Putamen (tissue), 1 donor: ENCODE measurements at regions not wholly inside any gene's neighbourhood (a gene's known extent, or its start where the extent isn't known, plus 50 kb on each side); places are given as distances from the start of the nearest gene placed in this dataset.

Source experiments
- DNase-seq: peaks from one replicate; pipeline ENCODE4 v3.0.0-alpha.2; 2016; ENCODE audit warnings: low spot score

DNA sequence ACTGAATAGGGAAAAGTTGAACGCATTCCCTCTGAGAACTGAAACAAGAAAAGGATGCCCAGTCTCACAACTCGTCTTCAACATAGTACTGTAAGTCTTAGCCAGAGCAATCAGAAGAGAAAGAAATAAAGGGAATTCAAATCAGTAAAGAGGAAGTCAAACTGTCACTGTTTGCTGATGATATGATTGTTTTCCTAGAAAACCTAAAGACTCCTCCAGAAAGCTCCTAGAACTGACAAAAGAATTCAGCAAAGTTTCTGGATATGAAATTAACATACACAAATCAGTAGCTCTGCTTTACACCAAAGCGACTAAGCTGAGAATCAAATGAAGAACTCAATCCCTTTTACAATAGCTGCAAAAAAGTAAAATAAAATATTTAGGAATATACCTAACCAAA, 471.2 kb upstream of the CNTN5 start:
- no peak for DNase-seq

DNA sequence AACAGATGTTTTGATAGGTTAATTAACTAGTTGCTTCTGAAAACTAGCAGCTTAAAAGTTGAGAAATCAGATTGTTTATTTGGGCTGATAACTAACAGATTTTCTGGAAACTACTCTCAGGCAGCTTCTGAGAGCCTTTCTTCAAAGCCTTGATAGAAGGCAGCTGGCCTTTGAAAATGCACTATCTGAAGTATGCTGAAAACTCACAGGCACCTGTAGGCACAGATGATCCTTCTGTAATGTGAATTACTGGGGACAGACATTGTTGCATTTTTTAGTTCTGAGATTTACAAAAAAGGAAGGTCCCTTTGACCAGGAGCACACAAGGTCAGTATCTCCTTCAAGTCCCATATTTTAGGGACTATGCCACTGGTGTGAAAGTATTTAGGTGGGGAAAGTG, 460.8 kb upstream of the CNTN5 start:
- no peak for DNase-seq

- no peak for DNase-seq
Measured at GRCh38 chr11:98561252-98561651, 459.5 kb upstream of the CNTN5 start.

- no peak for DNase-seq
Measured at GRCh38 chr11:98561877-98562395, 458.8 kb upstream of the CNTN5 start.

GRCh38 chr11:98564233-98564632, 456.5 kb upstream of the CNTN5 start:
- DNase-seq: no peak

DNA sequence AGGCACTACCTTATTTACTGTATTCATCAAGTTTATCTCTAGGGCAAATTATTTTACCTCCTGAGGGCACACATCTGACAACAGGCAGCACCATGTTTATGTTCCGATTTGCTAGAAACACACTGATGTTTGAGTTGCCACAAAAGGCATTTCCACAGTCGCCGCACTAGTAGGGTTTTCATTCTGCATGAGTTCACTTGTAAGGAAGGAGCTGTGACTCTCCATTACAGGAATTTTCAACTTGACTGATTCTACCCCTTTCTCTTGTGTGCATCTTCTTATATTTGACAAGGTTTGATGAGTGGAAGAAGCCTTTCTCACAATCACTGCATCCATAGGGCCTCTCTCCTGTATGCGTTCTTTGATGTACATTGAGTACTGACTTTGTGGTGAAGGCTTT, 455.9 kb upstream of the CNTN5 start:
- no peak for DNase-seq

DNA sequence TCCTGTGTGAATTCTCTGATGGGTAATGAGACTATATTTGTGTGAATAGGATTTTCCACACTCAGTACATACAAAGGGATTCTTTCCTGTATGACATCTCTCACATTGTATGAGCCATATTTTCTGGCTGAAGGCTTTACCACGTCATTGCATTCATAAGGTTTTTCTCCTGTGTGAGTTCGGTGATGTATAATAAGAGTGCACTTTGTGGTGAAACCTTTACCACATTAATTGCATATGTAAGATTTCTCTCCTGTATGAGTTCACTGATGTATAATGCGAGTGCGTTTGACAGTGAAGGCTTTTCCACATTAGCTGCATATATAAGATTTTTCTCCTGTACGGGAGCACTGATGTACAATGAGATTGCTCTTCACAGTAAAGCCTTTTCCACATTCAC, 455.4 kb upstream of the CNTN5 start:
- no peak for DNase-seq

GRCh38 chr11:98566978-98567377, 453.8 kb upstream of the CNTN5 start:
- no peak for DNase-seq

- no peak for DNase-seq
Measured at GRCh38 chr11:98568013-98568412, 452.7 kb upstream of the CNTN5 start.

GRCh38 chr11:98572941-98573340, 447.8 kb upstream of the CNTN5 start:
- no peak for DNase-seq

- DNase-seq: no peak
Measured at GRCh38 chr11:98587884-98588283, 432.9 kb upstream of the CNTN5 start.

GRCh38 chr11:98589967-98590366, 430.8 kb upstream of the CNTN5 start:
- no peak for DNase-seq

DNA sequence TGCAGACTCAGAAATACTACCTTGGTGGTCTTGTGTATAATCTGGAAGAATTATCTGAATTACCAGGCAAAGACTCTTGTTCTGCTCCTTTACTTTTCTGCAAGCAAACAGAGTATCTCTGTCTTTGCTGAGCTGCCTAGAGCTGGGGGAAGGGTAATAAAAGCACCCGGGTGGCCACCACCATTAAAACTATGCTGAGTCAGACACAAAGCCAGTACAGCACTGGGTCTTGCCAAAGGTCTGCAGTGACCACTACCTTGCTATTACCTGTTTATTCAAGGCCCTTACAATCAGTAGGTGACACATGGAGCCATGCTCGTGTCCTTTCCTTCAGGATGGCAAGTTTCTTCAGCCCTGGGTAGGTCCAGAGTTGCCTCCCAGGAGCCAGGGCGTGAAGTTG, 420.6 kb upstream of the CNTN5 start:
- no peak for DNase-seq

GRCh38 chr11:98600786-98601773, 419.7 kb upstream of the CNTN5 start:
- DNase-seq: no peak

DNA sequence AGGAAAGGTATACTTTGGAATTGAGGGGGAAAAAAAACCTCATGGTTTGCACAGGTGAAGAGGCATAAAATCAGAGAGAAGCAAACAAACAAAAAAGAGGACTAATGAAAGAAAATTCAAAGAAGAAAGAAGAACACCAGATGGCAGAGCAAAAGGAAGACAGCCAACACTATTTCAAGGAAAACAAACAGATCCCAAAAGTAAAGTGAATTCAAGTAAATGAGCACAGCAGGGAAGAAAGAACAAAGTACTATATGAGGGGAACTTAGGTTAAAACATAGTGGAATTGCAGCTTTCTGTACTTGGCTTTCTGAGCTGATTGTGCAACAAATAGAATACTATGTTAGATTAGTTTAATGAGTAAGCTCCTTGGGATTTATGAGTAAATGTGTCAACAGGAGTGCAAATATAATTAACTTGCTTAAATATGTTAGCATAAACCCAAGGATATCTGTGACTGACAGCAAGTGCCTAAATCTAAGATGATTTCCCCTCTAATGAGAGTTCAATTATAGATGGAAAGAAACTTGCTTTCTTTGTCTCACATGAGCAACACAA, 404.6 kb upstream of the CNTN5 start:
- no peak for DNase-seq

DNA sequence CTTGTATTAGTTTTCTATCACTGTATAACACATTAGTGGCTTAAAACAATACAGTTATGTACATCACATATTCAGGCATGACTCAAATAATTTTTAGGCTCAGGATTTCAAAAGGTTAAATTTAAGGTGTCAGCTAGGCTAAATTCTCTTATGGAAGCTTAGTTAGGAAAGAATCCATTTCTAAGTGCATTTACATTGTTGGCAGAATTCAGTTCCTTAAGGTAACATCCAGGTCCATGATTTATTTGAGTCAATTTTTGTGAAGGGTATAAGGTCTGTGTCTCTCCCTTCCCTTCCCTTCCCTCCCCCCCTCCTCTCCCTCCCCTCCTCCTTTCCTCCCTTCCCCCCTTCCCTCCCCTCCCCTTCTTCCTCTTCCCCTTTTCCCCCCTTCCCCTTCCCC, 399.0 kb upstream of the CNTN5 start:
- no peak for DNase-seq

DNA sequence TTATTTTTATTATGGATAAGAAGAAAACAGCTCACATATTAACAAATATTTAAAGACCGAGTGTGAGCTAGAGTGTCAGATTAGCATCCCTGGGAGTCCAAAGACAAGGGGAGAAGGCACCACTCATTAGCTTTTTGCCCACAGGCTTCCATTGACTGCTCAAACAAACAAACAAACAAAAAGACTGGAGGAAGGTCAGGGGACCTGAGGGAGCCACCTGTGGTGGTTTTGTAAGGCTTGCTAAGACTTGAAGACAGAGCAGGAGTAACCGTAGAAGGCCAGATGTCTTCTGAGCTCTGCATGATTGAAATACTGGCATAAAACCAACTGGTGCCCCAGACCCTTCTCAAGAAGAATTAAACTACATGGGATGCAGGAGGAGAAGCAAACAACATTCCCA, 395.2 kb upstream of the CNTN5 start:
- no peak for DNase-seq

DNA sequence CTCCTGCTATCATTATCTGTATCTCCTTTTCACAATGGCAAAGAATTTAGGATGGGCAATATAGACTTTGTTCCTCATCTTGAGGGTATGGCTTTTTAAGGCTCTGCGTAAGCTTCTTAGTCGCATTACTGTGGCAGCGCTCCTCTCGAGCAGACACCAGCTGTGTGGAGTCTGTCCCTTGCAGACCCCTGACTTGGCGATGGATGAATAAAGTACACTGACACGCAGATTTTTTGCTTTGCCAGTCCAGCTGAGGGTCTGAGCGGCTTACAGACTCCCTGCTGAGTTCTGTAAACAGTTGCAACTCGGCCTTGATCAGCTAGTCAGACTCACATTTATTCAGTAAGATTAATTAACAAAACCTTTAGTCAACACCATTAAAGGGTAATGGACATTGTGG, 390.0 kb upstream of the CNTN5 start:
- no peak for DNase-seq

GRCh38 chr11:98657711-98658110, 363.0 kb upstream of the CNTN5 start:
- DNase-seq: no peak

DNA sequence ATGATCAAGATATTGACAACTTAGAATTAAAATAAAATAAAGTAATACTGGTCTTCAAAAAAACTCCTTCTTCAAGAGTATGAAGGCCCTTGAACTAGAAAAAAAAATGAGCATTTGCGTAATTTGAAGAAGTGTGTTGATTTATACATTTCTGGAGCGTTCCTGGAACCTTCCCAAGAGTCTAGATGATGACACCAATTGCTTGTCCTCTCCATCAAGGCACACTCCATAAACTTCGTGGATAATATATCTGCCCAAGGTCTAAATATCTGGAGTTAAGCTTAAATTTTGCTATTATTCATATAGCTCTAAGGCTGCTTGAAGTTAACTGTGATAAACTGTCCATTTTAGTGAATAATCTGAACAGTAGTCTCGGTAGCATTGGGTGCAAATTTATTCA, 361.3 kb upstream of the CNTN5 start:
- DNase-seq: no peak

GRCh38 chr11:98674390-98674789, 346.4 kb upstream of the CNTN5 start:
- no peak for DNase-seq

GRCh38 chr11:98679673-98680072, 341.1 kb upstream of the CNTN5 start:
- no peak for DNase-seq

- no peak for DNase-seq
Measured at GRCh38 chr11:98701541-98701940, 319.2 kb upstream of the CNTN5 start.
